Breast epithelium (tissue), 3 donors: ENCODE measurements at regions not wholly inside any gene's neighbourhood (a gene's known extent, or its start where the extent isn't known, plus 50 kb on each side); places are given as distances from the start of the nearest gene placed in this dataset.

ENCODE experiments used
- CTCF ChIP-seq, 3 donors: fragments of 450-650 bp; IDR thresholded peaks; one replicate each; pipeline ENCODE4 v1.5.1; 2016 to 2017; ENCODE audit warnings: antibody characterized with exemption in 3 of 3, mild to moderate bottlenecking in 3 of 3, moderate library complexity in 3 of 3
- POLR2A ChIP-seq: fragments of 450-650 bp; IDR thresholded peaks from one replicate; pipeline ENCODE4 v1.6.1; 2016; ENCODE audit warnings: antibody characterized with exemption, mild to moderate bottlenecking, moderate library complexity
- POLR2AphosphoS5 ChIP-seq, 3 donors: sonication (generic); formaldehyde crosslinking; IDR thresholded peaks; one replicate each; pipeline ENCODE4 v1.6.1; 2017; ENCODE audit warnings: antibody characterized with exemption in 3 of 3

- no peak for TF ChIP-seq CTCF (IDR thresholded peaks at IDR 0.05)
- no peak for TF ChIP-seq POLR2A
- TF ChIP-seq POLR2AphosphoS5 (IDR thresholded peaks at IDR 0.05): no peak
Measured at GRCh38 chr13:34371108-34371507, 553.2 kb downstream of the RFC3 start.
